Ishikawa (cell line): ENCODE measurements at regions not wholly inside any gene's neighbourhood (a gene's known extent, or its start where the extent isn't known, plus 50 kb on each side); places are given as distances from the start of the nearest gene placed in this dataset.

Experiments
- CEBPB ChIP-seq: IDR thresholded peaks from 2 replicates; pipeline ENCODE4 v1.6.1; 2012
- CREB1 ChIP-seq: IDR thresholded peaks from 2 replicates; pipeline ENCODE4 v1.6.1; 2012; ENCODE audit warnings: low read depth
- EGR1 ChIP-seq: IDR thresholded peaks from 2 replicates; pipeline ENCODE4 v1.6.1; 2012
- EP300 ChIP-seq: IDR thresholded peaks from 2 replicates; pipeline ENCODE4 v1.6.1; 2012; ENCODE audit warnings: borderline replicate concordance
- FOXM1 ChIP-seq: IDR thresholded peaks from 2 replicates; pipeline ENCODE4 v1.6.1; 2012; ENCODE audit warnings: low read depth, borderline replicate concordance
- MAX ChIP-seq: IDR thresholded peaks from 2 replicates; pipeline ENCODE4 v1.6.1; 2012
- NFIC ChIP-seq: IDR thresholded peaks from 2 replicates; pipeline ENCODE4 v1.6.1; 2012
- RAD21 ChIP-seq: IDR thresholded peaks from 2 replicates; pipeline ENCODE4 v1.6.1; 2012; ENCODE audit warnings: low read depth
- REST ChIP-seq: IDR thresholded peaks from 2 replicates; pipeline ENCODE4 v1.6.1; 2012; ENCODE audit warnings: low read depth, mild to moderate bottlenecking
- TAF1 ChIP-seq: IDR thresholded peaks from 2 replicates; pipeline ENCODE4 v1.6.1; 2012; ENCODE audit warnings: low read depth, mild to moderate bottlenecking
- TCF12 ChIP-seq: IDR thresholded peaks from 2 replicates; pipeline ENCODE4 v1.6.1; 2012; ENCODE audit warnings: low read depth
- TEAD4 ChIP-seq: IDR thresholded peaks from 2 replicates; pipeline ENCODE4 v1.6.1; 2012
- USF1 ChIP-seq: IDR thresholded peaks from 2 replicates; pipeline ENCODE4 v1.6.1; 2012
- YY1 ChIP-seq: IDR thresholded peaks from 2 replicates; pipeline ENCODE4 v1.6.1; 2012; ENCODE audit warnings: low read depth
- ZBTB7A ChIP-seq: IDR thresholded peaks from 2 replicates; pipeline ENCODE4 v1.6.1; 2012; ENCODE audit warnings: low read depth

- no peak for TF ChIP-seq EP300
- TF ChIP-seq TEAD4, result no peak
- TF ChIP-seq FOXM1, result no peak
- TF ChIP-seq TCF12, result no peak
- TF ChIP-seq RAD21, result no peak
- TF ChIP-seq CREB1, result no peak
- no peak for TF ChIP-seq YY1
- no peak for TF ChIP-seq MAX
- TF ChIP-seq TAF1, result no peak
- TF ChIP-seq CEBPB, result no peak
- no peak for TF ChIP-seq ZBTB7A
- no peak for TF ChIP-seq EGR1
- no peak for TF ChIP-seq USF1
- no peak for TF ChIP-seq REST
- no peak for TF ChIP-seq NFIC
Measured at GRCh38 chr18:78772360-78773302, 207.0 kb upstream of the SALL3 start.

- TF ChIP-seq FOXM1 (no peak), EP300 (no peak), CEBPB (no peak), TAF1 (no peak)
Measured at GRCh38 chr18:78773303-78773755, 206.3 kb upstream of the SALL3 start.

GRCh38 chr18:78773819-78774218, 205.8 kb upstream of the SALL3 start:
- TF ChIP-seq CEBPB (no peak), TAF1 (no peak), TEAD4 (no peak), EGR1 (no peak), EP300 (no peak), FOXM1 (no peak), RAD21 (no peak), NFIC (no peak), YY1 (no peak), TCF12 (no peak), MAX (no peak), CREB1 (no peak), ZBTB7A (no peak), USF1 (no peak), REST (no peak)

GRCh38 chr18:78774741-78775141, 204.9 kb upstream of the SALL3 start:
- TF ChIP-seq YY1 (no peak), CREB1 (no peak), TAF1 (no peak), MAX (no peak), EP300 (no peak), RAD21 (no peak), REST (no peak), TEAD4 (no peak), NFIC (no peak), TCF12 (no peak), FOXM1 (no peak), CEBPB (no peak), USF1 (no peak), EGR1 (no peak), ZBTB7A (no peak)
